ENCODE measurements at regions not wholly inside any gene's neighbourhood (a gene's known extent, or its start where the extent isn't known, plus 50 kb on each side); places are given as distances from the start of the nearest gene placed in this dataset.

DNA sequence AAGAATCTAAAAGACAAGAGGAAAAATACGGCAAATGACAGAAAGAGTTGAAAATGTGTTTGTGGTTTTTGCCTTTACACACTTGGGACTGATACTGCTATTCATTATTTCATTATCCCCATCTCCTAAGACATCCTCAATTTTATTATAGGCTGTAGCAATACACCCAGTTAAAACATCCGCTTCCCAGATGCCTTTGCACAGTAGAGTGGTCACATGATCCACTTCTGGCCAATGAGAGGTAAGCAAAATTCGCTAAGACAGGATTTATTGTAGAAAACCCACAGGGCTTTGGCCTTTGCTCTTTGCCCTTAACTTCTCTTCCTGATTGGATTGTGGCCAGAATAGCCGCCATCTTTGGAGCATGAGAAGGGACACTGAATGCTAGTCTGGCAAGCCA, 53.2 kb upstream of the BOC start:
- intact Hi-C loops (cut with micrococcal nuclease; ENCODE audit: unreplicated experiment) = no loop called here
- POLR2A ChIA-PET = no interaction called here
- TF ChIP-seq EZH2phosphoT487 (IDR thresholded peaks at IDR 0.05; ENCODE audit: borderline replicate concordance, low read depth, low read length) = no peak
- TF ChIP-seq, protein P1, sequence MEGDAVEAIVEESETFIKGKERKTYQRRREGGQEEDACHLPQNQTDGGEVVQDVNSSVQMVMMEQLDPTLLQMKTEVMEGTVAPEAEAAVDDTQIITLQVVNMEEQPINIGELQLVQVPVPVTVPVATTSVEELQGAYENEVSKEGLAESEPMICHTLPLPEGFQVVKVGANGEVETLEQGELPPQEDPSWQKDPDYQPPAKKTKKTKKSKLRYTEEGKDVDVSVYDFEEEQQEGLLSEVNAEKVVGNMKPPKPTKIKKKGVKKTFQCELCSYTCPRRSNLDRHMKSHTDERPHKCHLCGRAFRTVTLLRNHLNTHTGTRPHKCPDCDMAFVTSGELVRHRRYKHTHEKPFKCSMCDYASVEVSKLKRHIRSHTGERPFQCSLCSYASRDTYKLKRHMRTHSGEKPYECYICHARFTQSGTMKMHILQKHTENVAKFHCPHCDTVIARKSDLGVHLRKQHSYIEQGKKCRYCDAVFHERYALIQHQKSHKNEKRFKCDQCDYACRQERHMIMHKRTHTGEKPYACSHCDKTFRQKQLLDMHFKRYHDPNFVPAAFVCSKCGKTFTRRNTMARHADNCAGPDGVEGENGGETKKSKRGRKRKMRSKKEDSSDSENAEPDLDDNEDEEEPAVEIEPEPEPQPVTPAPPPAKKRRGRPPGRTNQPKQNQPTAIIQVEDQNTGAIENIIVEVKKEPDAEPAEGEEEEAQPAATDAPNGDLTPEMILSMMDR (conservative IDR thresholded peaks at IDR 0.05; ENCODE audit: low read length) = no peak

More for the DNA sequence above, 53.2 kb upstream of the BOC start:
- H3K4me3 ChIP-seq (ENCODE audit: low read depth, low read length, poor library complexity, severe bottlenecking) = no peak overlapping the region
- no peaks in the 10 kb centered on the region for H3K4me1 ChIP-seq (ENCODE audit: insufficient read depth, low read length, poor library complexity, severe bottlenecking)
- no peaks in the 10 kb centered on the region for H4K20me1 ChIP-seq (ENCODE audit: insufficient read depth, low read length)
- no TSS peak for BruUV-seq (replicated peaks)
- H3K27ac ChIP-seq (ENCODE audit: low read depth, low read length, poor library complexity, severe bottlenecking) = no peak overlapping the region
- no peaks in the 10 kb centered on the region for H3K9me2 ChIP-seq (ENCODE audit: insufficient read depth, low read length)
- no peaks in the 10 kb centered on the region for H3K9me3 ChIP-seq (ENCODE audit: low read length)
- H2AFZ ChIP-seq (ENCODE audit: low read length) = no peak overlapping the region
- no peak overlapping the region for H3K4me2 ChIP-seq (ENCODE audit: low read length)
- CTCF ChIA-PET (ENCODE audit: unreplicated experiment) = no interaction called here
- no peak for DNase-seq (ENCODE audit: low spot score)
- no peaks in the 10 kb centered on the region for H3K36me3 ChIP-seq (ENCODE audit: insufficient read depth, low read length)
- H3K79me2 ChIP-seq (ENCODE audit: insufficient read depth, low read depth, low read length) = no peaks in the 10 kb centered on the region
